H1 (cell line): ENCODE measurements at regions not wholly inside any gene's neighbourhood (a gene's known extent, or its start where the extent isn't known, plus 50 kb on each side); places are given as distances from the start of the nearest gene placed in this dataset.

Experiments
- CTCF ChIA-PET: fragments of 300-600 bp; sonication (Branson Sonifier 250); formaldehyde crosslinking; loops from one replicate; lab custom pipeline; 2021; ENCODE audit not compliant: partially characterized antibody; lab: Charles Lee
- POLR2A ChIA-PET: fragments of 300-600 bp; sonication (Branson Sonifier 250); formaldehyde crosslinking; loops from one replicate; lab custom pipeline; 2021; ENCODE audit warnings: inconsistent platforms; ENCODE audit not compliant: partially characterized antibody; lab: Charles Lee
- DNase-seq, 2 experiments: peaks; one replicate each; pipeline versions ENCODE4 v3.0.0 to v3.0.0-alpha.2; 2010 to 2022; ENCODE audit warnings: low spot score in 2 of 2, low read depth in 1 of 2, mixed read lengths in 1 of 2
- FAIRE-seq: peaks from 2 replicates; lab custom pipeline; 2011; peaks lifted over from hg19 to GRCh38; lab: Jason Lieb, UNC
- H2AFZ ChIP-seq: 2 replicates; pipeline ENCODE4 v1.8.1; 2012; ENCODE audit warnings: low read length, inconsistent platforms
- H2AK5ac ChIP-seq: 2 replicates; pipeline ENCODE4 v1.6.1; 2013; ENCODE audit warnings: low read depth, low read length
- H2BK120ac ChIP-seq: replicated peaks from 2 replicates; pipeline ENCODE3; 2013; ENCODE audit warnings: low read depth, low read length, inconsistent platforms
- H2BK12ac ChIP-seq: 2 replicates; pipeline ENCODE4 v1.6.1; 2013; ENCODE audit warnings: low read depth, low read length
- H2BK15ac ChIP-seq: 2 replicates; pipeline ENCODE4 v1.6.1; 2013; ENCODE audit warnings: low read length
- H2BK20ac ChIP-seq: 2 replicates; pipeline ENCODE4 v1.6.1; 2013; ENCODE audit warnings: low read length
- H2BK5ac ChIP-seq: 2 replicates; pipeline ENCODE4 v1.6.1; 2013; ENCODE audit warnings: low read depth, low read length
- H3K14ac ChIP-seq: 2 replicates; pipeline ENCODE4 v1.6.1; 2013; ENCODE audit warnings: inconsistent platforms; ENCODE audit not compliant: insufficient read length
- H3K18ac ChIP-seq: 2 replicates; pipeline ENCODE4 v1.6.1; 2013; ENCODE audit warnings: low read length; ENCODE audit errors: extremely low read depth
- H3K23ac ChIP-seq: 2 replicates; pipeline ENCODE4 v1.6.1; 2013; ENCODE audit warnings: inconsistent platforms; ENCODE audit not compliant: insufficient read length
- H3K23me2 ChIP-seq: 2 replicates; pipeline ENCODE4 v1.6.1; 2013; ENCODE audit warnings: low read depth, low read length
- H3K27ac ChIP-seq: 2 replicates; pipeline ENCODE4 v1.6.1; 2011; ENCODE audit warnings: low read depth, low read length, inconsistent platforms
- H3K27me3 ChIP-seq, 4 experiments: replicated peaks in 1 of 4; 1 replicate in 1 of 4; 2 replicates in 3 of 4; pipeline versions ENCODE4 v1.6.1 to v1.8.1; 2011 to 2013; ENCODE audit warnings: low read length in 3 of 4, mild to moderate bottlenecking in 3 of 4, inconsistent platforms in 2 of 4, mixed read lengths in 2 of 4, moderate library complexity in 1 of 4; ENCODE audit not compliant: control insufficient read depth in 3 of 4, insufficient read depth in 3 of 4; ENCODE audit errors: extremely low read depth in 1 of 4
- H3K36me3 ChIP-seq, 4 experiments: 2 replicates each; pipeline versions ENCODE4 v1.6.1 to v1.8.1; 2011 to 2013; ENCODE audit warnings: mild to moderate bottlenecking in 4 of 4, low read length in 3 of 4, moderate library complexity in 2 of 4, control low read depth in 1 of 4, inconsistent platforms in 1 of 4; ENCODE audit not compliant: insufficient read depth in 4 of 4, control insufficient read depth in 2 of 4
- H3K4ac ChIP-seq: replicated peaks from 2 replicates; pipeline ENCODE3; 2013; ENCODE audit warnings: low read length, low read depth, mixed read lengths, inconsistent platforms; ENCODE audit not compliant: insufficient read length
- H3K4me1 ChIP-seq, 4 experiments: replicated peaks in 1 of 4; 1 replicate in 1 of 4; 2 replicates in 3 of 4; pipeline versions ENCODE4 v1.6.1 to v1.8.1; 2011 to 2013; ENCODE audit warnings: low read length in 3 of 4, inconsistent platforms in 2 of 4, mixed read lengths in 1 of 4; ENCODE audit not compliant: insufficient read depth in 4 of 4, control insufficient read depth in 3 of 4
- H3K4me2 ChIP-seq, 2 experiments: 2 replicates each; pipeline versions ENCODE4 v1.6.1 to v1.8.1; 2011 to 2013; ENCODE audit warnings: low read depth in 2 of 2, low read length in 2 of 2, control low read depth in 1 of 2, inconsistent platforms in 1 of 2, mild to moderate bottlenecking in 1 of 2; ENCODE audit not compliant: insufficient read depth in 1 of 2
- H3K4me3 ChIP-seq, 4 experiments: fragments of 200-600, 300-600 bp in 1 of 4; sonication (generic), shearing (Covaris generic), sonication (Bioruptor Twin) in 1 of 4; 2 replicates each; pipeline versions ENCODE4 v1.5.1 to v1.8.1; 2011 to 2016; ENCODE audit warnings: low read length in 4 of 4, low read depth in 3 of 4, control low read depth in 2 of 4, inconsistent platforms in 2 of 4, mild to moderate bottlenecking in 2 of 4, mixed read lengths in 1 of 4, moderate library complexity in 1 of 4; ENCODE audit not compliant: insufficient read depth in 2 of 4; ENCODE audit errors: extremely low read depth in 1 of 4
- H3K56ac ChIP-seq: replicated peaks from 2 replicates; pipeline ENCODE3; 2013; ENCODE audit warnings: low read depth, mild to moderate bottlenecking, mixed read lengths, low read length, inconsistent platforms; ENCODE audit not compliant: insufficient read length
- H3K79me1 ChIP-seq: 2 replicates; pipeline ENCODE4 v1.6.1; 2013; ENCODE audit warnings: low read depth, low read length, control low read depth
- H3K79me2 ChIP-seq, 2 experiments: 2 replicates each; pipeline versions ENCODE4 v1.6.1 to v1.8.1; 2012 to 2013; ENCODE audit warnings: low read length in 2 of 2, mild to moderate bottlenecking in 2 of 2, inconsistent platforms in 1 of 2; ENCODE audit not compliant: insufficient read depth in 2 of 2, control insufficient read depth in 1 of 2
- H3K9ac ChIP-seq, 4 experiments: replicated peaks in 1 of 4; 1 replicate in 1 of 4; 2 replicates in 3 of 4; pipeline versions ENCODE4 v1.6.1 to v1.8.1; 2011 to 2013; ENCODE audit warnings: low read depth in 3 of 4, low read length in 3 of 4, control low read depth in 2 of 4, mild to moderate bottlenecking in 2 of 4, moderate library complexity in 2 of 4, inconsistent platforms in 1 of 4; ENCODE audit errors: extremely low read depth in 1 of 4
- H3K9me3 ChIP-seq, 2 experiments: 2 replicates each; pipeline versions ENCODE4 v1.6.1 to v1.8.1; 2012 to 2013; ENCODE audit warnings: mild to moderate bottlenecking in 2 of 2, moderate library complexity in 2 of 2, control low read depth in 1 of 2, inconsistent platforms in 1 of 2, low read depth in 1 of 2, low read length in 1 of 2, mixed read lengths in 1 of 2; ENCODE audit not compliant: insufficient read depth in 2 of 2
- H4K20me1 ChIP-seq, 2 experiments: replicated peaks in 1 of 2; 2 replicates each; pipeline versions ENCODE3 to v1.8.1; 2011 to 2013; ENCODE audit warnings: inconsistent platforms in 2 of 2, low read length in 2 of 2, mild to moderate bottlenecking in 1 of 2; ENCODE audit not compliant: insufficient read depth in 2 of 2, control insufficient read depth in 1 of 2
- H4K5ac ChIP-seq: 2 replicates; pipeline ENCODE4 v1.6.1; 2013; ENCODE audit warnings: low read length, low read depth, mixed read lengths, inconsistent platforms; ENCODE audit not compliant: insufficient read length
- H4K8ac ChIP-seq: 2 replicates; pipeline ENCODE4 v1.8.0; 2013; ENCODE audit warnings: mild to moderate bottlenecking, moderate library complexity, low read length, inconsistent platforms; ENCODE audit not compliant: insufficient read depth; ENCODE audit errors: extremely low read depth
- H4K91ac ChIP-seq: replicated peaks from 2 replicates; pipeline ENCODE3; 2013; ENCODE audit warnings: low read length, mixed read lengths, inconsistent platforms; ENCODE audit not compliant: insufficient read length
- BCL11A ChIP-seq, 2 experiments: IDR thresholded peaks; one replicate each; pipeline ENCODE4 v1.6.1; 2011; ENCODE audit warnings: low read depth in 2 of 2, low read length in 2 of 2, mild to moderate bottlenecking in 2 of 2
- KDM1A ChIP-seq: fragments of 200-600, 300-600 bp; sonication (generic); IDR thresholded peaks from 2 replicates; pipeline ENCODE4 v1.7.1; 2016; ENCODE audit warnings: mild to moderate bottlenecking, low read length, borderline replicate concordance
- KDM5A ChIP-seq: fragments of 200-600 bp; IDR thresholded peaks from 2 replicates; pipeline ENCODE4 v1.7.1; 2012; ENCODE audit warnings: mild to moderate bottlenecking, low read length, inconsistent platforms, mixed read lengths
- MAX ChIP-seq: IDR thresholded peaks from 2 replicates; pipeline ENCODE4 v1.6.1; 2012; ENCODE audit warnings: inconsistent platforms
- RAD21 ChIP-seq, 2 experiments: IDR thresholded peaks in 1 of 2; conservative IDR thresholded peaks in 1 of 2; 2 replicates each; pipeline ENCODE4 v1.6.1; 2011; ENCODE audit warnings: low read depth in 2 of 2, low read length in 2 of 2, improper control_type of control experiment in 1 of 2, inconsistent platforms in 1 of 2, mild to moderate bottlenecking in 1 of 2, moderate library complexity in 1 of 2
- RBBP5 ChIP-seq: IDR thresholded peaks from 2 replicates; pipeline ENCODE4 v1.7.1; 2012; ENCODE audit warnings: low read depth, mild to moderate bottlenecking, inconsistent platforms, low read length, moderate library complexity, borderline replicate concordance
- SP2 ChIP-seq: IDR thresholded peaks from 2 replicates; pipeline ENCODE4 v1.6.1; 2012; ENCODE audit warnings: mild to moderate bottlenecking, low read length, inconsistent platforms
- TAF1 ChIP-seq: IDR thresholded peaks from 2 replicates; pipeline ENCODE4 v1.6.1; 2011; ENCODE audit warnings: mild to moderate bottlenecking, low read depth, low read length
- WGBS, 2 experiments: shearing (Covaris generic) in 1 of 2; methylation state at CpG; one replicate each; pipeline versions ENCODE4 v1.1.6 to v1.1.7; 2013 to 2015; ENCODE audit warnings: low lambda C conversion rate in 2 of 2, mixed read lengths in 2 of 2, inconsistent platforms in 1 of 2, low coverage in 1 of 2, missing lambda C conversion rate in 1 of 2; ENCODE audit not compliant: insufficient replicate concordance in 2 of 2, insufficient coverage in 1 of 2, insufficient read length in 1 of 2; ENCODE audit errors: extremely low coverage in 1 of 2, missing lambda C conversion rate in 1 of 2; 5-methylcytosine and 5-hydroxymethylcytosine counted together

GRCh38 chr15:96878129-96878528, 547.6 kb downstream of the NR2F2 start:
- 90% methylated on average over 2 of the region's 2 CpGs; no CpG with 5 or more reads in 1 of the 2 experiments for WGBS, 2 experiments
- no peak overlapping the region for H3K23ac ChIP-seq
- H2BK20ac ChIP-seq = no peak overlapping the region; the same call in 1 of the 2 replicates
- H4K5ac ChIP-seq = peak overlapping the region; percentile 10
- H3K4me3 ChIP-seq = no peak overlapping the region
- no peak overlapping the region for H3K18ac ChIP-seq
- H3K4me2 ChIP-seq = no peak overlapping the region
- no peak overlapping the region for H2BK120ac ChIP-seq
- H4K20me1 ChIP-seq = no peaks in the 10 kb centered on the region
- H3K4ac ChIP-seq = peak overlapping the region; percentile 57
- H3K79me2 ChIP-seq = no peaks in the 10 kb centered on the region
- H3K56ac ChIP-seq = no peak overlapping the region
- ChIA-PET POLR2A (interaction anchor here (1.4 kb wide), 1 partner anchor 10 kb away, joined by 3 read pairs; no protein-coding TSS in a partner anchor), CTCF (interaction anchor here (1.1 to 1.2 kb wide), 2 partner anchors 183 to 357 kb away, joined by 3 read pairs; no protein-coding TSS in a partner anchor)
- no peaks in the 10 kb centered on the region for H3K9me3 ChIP-seq
- peak overlapping the region; percentile 69 for H2BK12ac ChIP-seq
- no peak overlapping the region for H2BK15ac ChIP-seq
- H4K91ac ChIP-seq = peak overlapping the region; percentile 46
- H3K14ac ChIP-seq = no peak overlapping the region
- no peak for FAIRE-seq
- peak overlapping the region; percentile 89; the same call in 1 of the 2 replicates for H2BK5ac ChIP-seq
- DNase-seq = no peak
- peaks cover 0 to 3% (median 0%) of the 10 kb centered on the region in 4 experiments; a peak in 2 of 7 replicates for H3K4me1 ChIP-seq
- no peaks in the 10 kb centered on the region for H3K36me3 ChIP-seq
- H2AFZ ChIP-seq = no peak overlapping the region
- H2AK5ac ChIP-seq = no peak overlapping the region
- H3K23me2 ChIP-seq = no peaks in the 10 kb centered on the region
- H3K79me1 ChIP-seq = no peaks in the 10 kb centered on the region
- no peak overlapping the region; the same call in 1 of the 2 replicates for H4K8ac ChIP-seq
- no peak overlapping the region for H3K9ac ChIP-seq
- H3K27ac ChIP-seq = no peak overlapping the region
- no peaks in the 10 kb centered on the region for H3K27me3 ChIP-seq
- TF ChIP-seq KDM1A (no peak), TAF1 (no peak), MAX (no peak), SP2 (no peak), KDM5A (no peak), BCL11A (IDR thresholded peaks at IDR 0.05; ENCODE audit: low read depth in 2 of 2, low read length in 2 of 2) (no peak), RAD21 (IDR thresholded peaks at IDR 0.05 in 1 of 2, conservative IDR thresholded peaks at IDR 0.05 in 1 of 2; ENCODE audit: low read depth in 2 of 2, low read length in 2 of 2) (no peak), RBBP5 (no peak)
